Small intestine (tissue), 7 donors: ENCODE measurements at regions not wholly inside any gene's neighbourhood (a gene's known extent, or its start where the extent isn't known, plus 50 kb on each side); places are given as distances from the start of the nearest gene placed in this dataset.

Source experiments
- DNase-seq, 2 donors: peaks; one replicate each; pipeline versions ENCODE4 v3.0.0 to v3.0.0-alpha.2; 2013
- FAIRE-seq: peaks from 2 replicates; lab custom pipeline; 2012; peaks lifted over from hg19 to GRCh38; lab: Jason Lieb, UNC
- H3K27ac ChIP-seq, 3 donors: one replicate each; pipeline ENCODE4 v1.5.1; 2013; ENCODE audit warnings: low read length in 2 of 3, mild to moderate bottlenecking in 2 of 3, control low read depth in 1 of 3, inconsistent platforms in 1 of 3, low read depth in 1 of 3, moderate library complexity in 1 of 3
- H3K27me3 ChIP-seq, 3 donors: one replicate each; pipeline ENCODE4 v1.6.1; 2013; ENCODE audit warnings: low read length in 3 of 3, inconsistent platforms in 1 of 3; ENCODE audit not compliant: control insufficient read depth in 3 of 3, insufficient read depth in 3 of 3
- H3K36me3 ChIP-seq, 3 donors: one replicate each; pipeline ENCODE4 v1.6.1; 2013; ENCODE audit warnings: low read length in 3 of 3, inconsistent platforms in 1 of 3, low read depth in 1 of 3, mild to moderate bottlenecking in 1 of 3, moderate library complexity in 1 of 3; ENCODE audit not compliant: control insufficient read depth in 3 of 3, insufficient read depth in 2 of 3
- H3K4me1 ChIP-seq, 3 donors: one replicate each; pipeline ENCODE4 v1.6.1; 2013; ENCODE audit warnings: low read length in 2 of 3, inconsistent platforms in 1 of 3, low read depth in 1 of 3, mild to moderate bottlenecking in 1 of 3, moderate library complexity in 1 of 3; ENCODE audit not compliant: control insufficient read depth in 3 of 3, insufficient read depth in 2 of 3
- H3K4me3 ChIP-seq, 3 donors: one replicate each; pipeline ENCODE4 v1.5.1; 2013; ENCODE audit warnings: low read length in 3 of 3, control low read depth in 1 of 3, inconsistent platforms in 1 of 3, low read depth in 1 of 3, mild to moderate bottlenecking in 1 of 3, moderate library complexity in 1 of 3
- H3K9me3 ChIP-seq, 2 donors: one replicate each; pipeline ENCODE4 v1.6.1; 2013; ENCODE audit warnings: low read depth in 1 of 2, low read length in 1 of 2; ENCODE audit not compliant: control insufficient read depth in 2 of 2, insufficient read depth in 1 of 2
- WGBS, 3 donors: extraction: QIAGEN DNeasy Blood & Tissue Kit; methylation state at CpG; one replicate each; pipeline ENCODE4 v1.1.7; 2013; 5-methylcytosine and 5-hydroxymethylcytosine counted together
- donor health status: healthy with polysubstance abuse.
- donor health status: control.
- donor health status: control.
- donor health status: Bipolar disorder and iron deficiency.
- donor health status: healthy.

DNA sequence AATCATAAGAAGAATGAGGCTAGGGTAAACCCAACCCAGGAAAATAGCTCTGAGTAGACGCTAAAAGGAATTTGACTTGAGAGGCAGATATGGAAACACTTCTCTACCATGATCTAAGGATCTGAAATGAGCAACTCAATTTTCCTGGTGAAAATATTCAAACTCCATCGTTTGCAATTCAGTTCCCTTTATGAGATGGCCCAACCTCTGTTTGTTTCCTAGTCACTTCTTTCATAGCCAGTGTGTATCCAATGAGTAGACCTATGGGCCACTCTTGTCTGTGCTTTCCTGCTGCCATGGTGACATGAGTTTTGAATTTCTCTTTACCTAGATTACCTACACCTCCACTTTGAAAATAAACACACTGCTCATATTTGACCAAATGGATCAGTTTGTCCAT, 176.2 kb upstream of the GPRIN3 start:
- Histone ChIP-seq H3K36me3 (no peaks in the 10 kb centered on the region), H3K27ac (no peak overlapping the region), H3K4me1 (no peaks in the 10 kb centered on the region), H3K9me3 (no peaks in the 10 kb centered on the region), H3K4me3 (no peak overlapping the region), H3K27me3 (no peaks in the 10 kb centered on the region)
- 79 to 88% (median 83%) methylated on average over 2 of the region's 2 CpGs for WGBS, 3 donors
- FAIRE-seq (no peak), DNase-seq (no peak)

DNA sequence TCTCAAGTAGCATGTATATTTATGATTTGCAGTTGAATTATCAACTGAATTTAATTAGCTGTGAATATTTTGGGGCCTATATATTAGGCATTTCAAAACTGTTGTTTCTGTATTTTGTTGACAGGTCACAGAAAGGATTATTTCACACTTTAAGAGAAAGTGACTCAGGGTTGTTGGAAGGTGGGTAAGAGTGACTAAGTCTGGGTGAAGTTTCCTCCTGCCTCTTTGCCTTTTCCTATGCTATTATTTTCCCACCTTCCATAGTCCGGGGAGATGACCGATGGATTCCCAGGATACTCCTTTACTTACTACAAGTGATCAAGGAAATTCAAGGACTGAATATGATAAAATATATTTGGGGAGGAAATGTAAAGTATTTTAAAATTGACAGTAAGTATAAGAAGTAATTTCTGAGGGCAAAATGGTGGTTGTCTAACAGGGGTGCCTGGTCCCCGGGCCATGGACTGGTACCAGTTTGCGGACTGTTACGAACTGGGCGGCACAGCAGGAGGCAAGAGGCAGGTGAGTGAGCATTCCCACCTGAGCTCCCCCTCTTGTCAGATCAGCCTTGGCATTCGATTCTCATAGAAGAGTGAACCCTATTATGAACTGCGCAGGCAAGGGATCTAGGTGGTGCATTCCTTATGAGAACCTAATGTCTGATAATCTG, 175.5 kb upstream of the GPRIN3 start:
- no peak for FAIRE-seq
- H3K36me3 ChIP-seq = no peaks in the 10 kb centered on the region
- no peaks in the 10 kb centered on the region for H3K27me3 ChIP-seq
- H3K27ac ChIP-seq = no peak overlapping the region
- DNase-seq = no peak
- H3K9me3 ChIP-seq = no peaks in the 10 kb centered on the region
- no peaks in the 10 kb centered on the region for H3K4me1 ChIP-seq
- WGBS, 3 donors = 94 to 97% (median 96%) methylated on average over 8 of the region's 8 CpGs
- no peak overlapping the region for H3K4me3 ChIP-seq

DNA sequence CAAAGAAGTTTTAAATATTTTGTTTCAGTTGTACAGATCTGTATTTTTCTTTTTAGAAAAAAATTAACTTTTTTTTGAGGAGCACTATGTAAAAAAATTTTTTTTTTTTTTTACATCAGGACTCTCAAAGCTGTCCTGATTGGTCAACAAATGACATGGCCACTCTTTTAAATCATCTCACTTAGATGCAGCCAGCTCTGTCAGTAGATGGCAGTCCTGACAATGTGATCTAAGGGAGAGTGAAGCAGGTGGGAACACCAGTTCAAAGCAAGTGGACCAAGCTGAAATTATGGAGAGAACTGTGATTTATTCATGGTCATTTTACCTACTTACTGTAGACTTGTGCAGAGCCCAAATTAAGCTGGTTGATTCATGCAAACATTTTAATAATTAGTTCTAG, 174.7 kb upstream of the GPRIN3 start:
- no peaks in the 10 kb centered on the region for H3K27me3 ChIP-seq
- H3K4me1 ChIP-seq = no peaks in the 10 kb centered on the region
- H3K36me3 ChIP-seq = no peaks in the 10 kb centered on the region
- no peak overlapping the region for H3K27ac ChIP-seq
- FAIRE-seq = no peak
- DNase-seq = peak; percentile 47 to 66
- H3K4me3 ChIP-seq = no peak overlapping the region
- H3K9me3 ChIP-seq = no peaks in the 10 kb centered on the region

- no peaks in the 10 kb centered on the region for H3K4me1 ChIP-seq
- H3K27me3 ChIP-seq = no peaks in the 10 kb centered on the region
- no peaks in the 10 kb centered on the region for H3K36me3 ChIP-seq
- no peaks in the 10 kb centered on the region for H3K9me3 ChIP-seq
- DNase-seq = peak in 1 of 2 donors; percentile 5
- H3K4me3 ChIP-seq = no peak overlapping the region
- no peak overlapping the region for H3K27ac ChIP-seq
- no peak for FAIRE-seq
- 30 to 70% (median 64%) methylated on average over 5 of the region's 5 CpGs for WGBS, 3 donors
These were observed 162.4 kb upstream of the GPRIN3 start for GRCh38 chr4:89469930-89470375.

DNA sequence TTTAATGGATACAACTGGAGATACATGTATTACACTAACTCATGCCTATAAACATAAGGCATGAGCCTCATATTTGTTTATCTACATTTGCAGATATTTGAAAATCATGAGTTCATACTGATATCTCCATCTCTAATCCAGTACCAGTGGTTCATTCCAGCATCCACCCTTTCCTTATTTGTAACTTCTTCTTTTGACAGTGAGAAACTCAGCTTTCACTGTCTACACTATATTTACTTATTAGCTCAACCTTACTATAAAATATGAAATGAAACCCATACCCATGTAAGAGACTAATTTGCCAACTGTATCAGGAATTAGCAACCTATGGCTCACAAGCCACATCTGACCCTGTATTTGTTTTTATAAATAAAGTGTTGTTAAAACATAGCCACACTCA, 161.9 kb upstream of the GPRIN3 start:
- Histone ChIP-seq H3K27me3 (no peaks in the 10 kb centered on the region), H3K4me1 (no peaks in the 10 kb centered on the region), H3K36me3 (no peaks in the 10 kb centered on the region), H3K9me3 (no peaks in the 10 kb centered on the region), H3K4me3 (no peak overlapping the region), H3K27ac (no peak overlapping the region)
- no peak for DNase-seq
- FAIRE-seq = no peak

DNA sequence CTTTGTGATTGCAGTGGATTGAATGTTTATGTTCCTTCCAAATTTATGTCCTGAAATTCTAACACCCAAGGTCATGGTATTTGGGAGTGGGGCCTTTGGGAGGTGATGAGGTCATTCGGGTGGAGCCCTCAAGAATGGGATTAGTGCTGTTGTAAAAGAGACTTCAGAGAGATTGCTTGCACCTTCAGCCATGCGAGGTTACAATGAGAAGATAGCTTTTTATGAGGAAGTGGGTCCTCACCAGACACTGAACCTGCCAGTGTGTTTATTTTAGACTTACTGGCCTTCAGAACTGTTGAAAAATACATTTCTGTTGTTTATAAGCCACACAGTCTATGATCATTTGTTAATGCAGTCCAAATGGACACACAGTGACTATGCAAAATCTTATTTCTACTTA, 161.0 kb upstream of the GPRIN3 start:
- Histone ChIP-seq H3K36me3 (no peaks in the 10 kb centered on the region), H3K27me3 (no peaks in the 10 kb centered on the region), H3K9me3 (no peaks in the 10 kb centered on the region), H3K4me1 (no peaks in the 10 kb centered on the region), H3K27ac (no peak overlapping the region), H3K4me3 (no peak overlapping the region)
- 48 to 62% (median 53%) methylated on average over 2 of the region's 2 CpGs for WGBS, 3 donors
- DNase-seq (no peak), FAIRE-seq (no peak)

DNA sequence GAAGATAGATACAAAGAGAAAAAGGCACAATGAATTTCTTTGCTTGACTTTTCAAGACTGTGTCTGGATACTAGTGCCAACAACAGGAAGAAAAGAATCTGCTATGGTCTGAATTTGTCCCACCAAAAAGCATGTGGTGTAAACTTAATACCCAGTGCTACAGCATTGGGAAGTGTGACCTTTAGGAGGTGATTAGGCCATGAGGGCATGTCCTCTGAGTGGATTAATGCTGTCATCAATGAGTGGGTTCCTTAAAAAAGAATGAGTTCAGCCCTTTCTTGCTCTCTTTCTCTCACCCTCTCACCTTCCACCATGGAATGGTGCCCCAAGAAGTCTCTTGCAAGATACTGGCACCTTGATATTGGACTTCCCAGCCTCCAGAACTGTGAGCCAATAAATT, 155.7 kb upstream of the GPRIN3 start:
- FAIRE-seq (no peak), DNase-seq (no peak)
- Histone ChIP-seq H3K27me3 (no peaks in the 10 kb centered on the region), H3K36me3 (no peaks in the 10 kb centered on the region), H3K9me3 (no peaks in the 10 kb centered on the region), H3K4me3 (no peak overlapping the region), H3K4me1 (no peaks in the 10 kb centered on the region), H3K27ac (no peak overlapping the region)

DNA sequence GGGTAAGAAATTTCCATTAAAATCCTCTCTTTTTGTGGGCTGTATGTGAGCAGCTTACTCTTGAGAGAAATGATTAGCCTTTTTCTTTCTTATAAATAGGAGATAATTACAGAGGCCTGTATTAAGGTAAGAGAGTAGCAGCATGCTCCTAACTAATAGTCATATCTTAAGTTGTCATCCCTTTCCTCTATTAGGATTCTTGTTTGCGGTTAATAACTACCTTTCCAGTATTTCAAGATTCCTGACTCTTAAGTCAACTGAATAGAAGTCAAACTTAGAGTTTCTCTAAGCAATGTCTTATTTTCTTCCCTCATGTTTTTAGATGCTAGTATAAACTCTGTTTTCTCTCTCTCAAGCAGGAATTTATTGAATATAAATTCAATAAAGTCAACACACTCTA, 139.9 kb upstream of the GPRIN3 start:
- FAIRE-seq = no peak
- H3K4me1 ChIP-seq = no peaks in the 10 kb centered on the region
- no peak for DNase-seq
- no peaks in the 10 kb centered on the region for H3K36me3 ChIP-seq
- WGBS, 3 donors = 89 to 98% (median 97%) methylated on average over 1 of the region's 1 CpG
- no peak overlapping the region for H3K27ac ChIP-seq
- no peak overlapping the region for H3K4me3 ChIP-seq
- H3K27me3 ChIP-seq = peaks cover 0 to 4% (median 0%) of the 10 kb centered on the region in 3 donors
- H3K9me3 ChIP-seq = peaks cover 1 to 20% of the 10 kb centered on the region in 2 donors

- DNase-seq (no peak), FAIRE-seq (no peak)
- WGBS, 3 donors = 59 to 75% (median 71%) methylated on average over 2 of the region's 2 CpGs
- H3K36me3 ChIP-seq = no peaks in the 10 kb centered on the region
- H3K9me3 ChIP-seq = peaks cover 1 to 20% of the 10 kb centered on the region in 2 donors
- H3K4me1 ChIP-seq = no peaks in the 10 kb centered on the region
- H3K4me3 ChIP-seq = no peak overlapping the region
- H3K27me3 ChIP-seq = peaks cover 0 to 3% (median 0%) of the 10 kb centered on the region in 3 donors
- H3K27ac ChIP-seq = no peak overlapping the region
These were observed 138.6 kb upstream of the GPRIN3 start for GRCh38 chr4:89446193-89446592.
